ENCODE measurements at regions not wholly inside any gene's neighbourhood (a gene's known extent, or its start where the extent isn't known, plus 50 kb on each side); places are given as distances from the start of the nearest gene placed in this dataset.

GRCh38 chr20:39289316-39289715, 327.2 kb downstream of the DHX35 start:
- Histone ChIP-seq H3K4me1 (replicated peaks in 1 of 4; ENCODE audit: control insufficient read depth in 3 of 4, insufficient read depth in 4 of 4, low read length in 3 of 4) (peaks cover 2 to 17% (median 10%) of the 10 kb centered on the region in 4 experiments; a peak in 5 of 7 replicates), H3K4ac (replicated peaks; ENCODE audit: insufficient read length, low read depth, low read length) (no peak overlapping the region), H4K91ac (replicated peaks; ENCODE audit: insufficient read length, low read length) (peak overlapping the region; percentile 46), H4K5ac (ENCODE audit: insufficient read length, low read depth, low read length) (no peak overlapping the region), H2AFZ (ENCODE audit: low read length) (no peak overlapping the region), H3K27me3 (replicated peaks in 1 of 4; ENCODE audit: control insufficient read depth in 3 of 4, extremely low read depth in 1 of 4, insufficient read depth in 3 of 4, low read length in 3 of 4) (no peaks in the 10 kb centered on the region), H3K36me3 (ENCODE audit: control insufficient read depth in 2 of 4, insufficient read depth in 4 of 4, low read length in 3 of 4) (peaks cover 0 to 5% (median 0%) of the 10 kb centered on the region in 4 experiments; a peak in 1 of 8 replicates), H3K9me3 (ENCODE audit: insufficient read depth in 2 of 2, low read depth in 1 of 2, low read length in 1 of 2) (peaks cover 14 to 15% of the 10 kb centered on the region in 2 experiments), H3K4me2 (ENCODE audit: insufficient read depth in 1 of 2, low read depth in 2 of 2, low read length in 2 of 2) (no peak overlapping the region), H3K27ac (ENCODE audit: low read depth, low read length) (no peak overlapping the region), H3K79me1 (ENCODE audit: low read depth, low read length) (no peaks in the 10 kb centered on the region), H3K79me2 (ENCODE audit: control insufficient read depth in 1 of 2, insufficient read depth in 2 of 2, low read length in 2 of 2) (no peaks in the 10 kb centered on the region), H3K23me2 (ENCODE audit: low read depth, low read length) (no peaks in the 10 kb centered on the region), H2BK15ac (ENCODE audit: low read length) (no peak overlapping the region), H3K9ac (replicated peaks in 1 of 4; ENCODE audit: extremely low read depth in 1 of 4, low read depth in 3 of 4, low read length in 3 of 4) (no peak overlapping the region), H2AK5ac (ENCODE audit: low read depth, low read length) (no peak overlapping the region), H3K4me3 (ENCODE audit: extremely low read depth in 1 of 4, insufficient read depth in 2 of 4, low read depth in 3 of 4, low read length in 4 of 4) (no peak overlapping the region), H4K8ac (ENCODE audit: extremely low read depth, insufficient read depth, low read length) (no peak overlapping the region), H2BK12ac (ENCODE audit: low read depth, low read length) (0 out of 2 replicates have a peak overlapping the region, but pooled peaks have one; percentile 28), H2BK5ac (ENCODE audit: low read depth, low read length) (peak overlapping the region; percentile 47; the same call in 1 of the 2 replicates), H2BK120ac (replicated peaks; ENCODE audit: low read depth, low read length) (peak overlapping the region; percentile 16), H3K18ac (ENCODE audit: extremely low read depth, low read length) (no peak overlapping the region), H4K20me1 (replicated peaks in 1 of 2; ENCODE audit: control insufficient read depth in 1 of 2, insufficient read depth in 2 of 2, low read length in 2 of 2) (no peaks in the 10 kb centered on the region), H3K23ac (ENCODE audit: insufficient read length) (no peak overlapping the region), H3K56ac (replicated peaks; ENCODE audit: insufficient read length, low read depth, low read length) (no peak overlapping the region), H3K14ac (ENCODE audit: insufficient read length) (no peak overlapping the region), H2BK20ac (ENCODE audit: low read length) (no peak overlapping the region)
- WGBS, 2 experiments (ENCODE audit: extremely low coverage in 1 of 2, insufficient coverage in 1 of 2, insufficient read length in 1 of 2, insufficient replicate concordance in 2 of 2, low coverage in 1 of 2, low lambda C conversion rate in 2 of 2, missing lambda C conversion rate in 1 of 2) = 72% methylated on average over 2 of the region's 2 CpGs; no CpG with 5 or more reads in 1 of the 2 experiments
- DNase-seq (ENCODE audit: low read depth in 1 of 2, low spot score in 2 of 2) (peak in 1 of 2 experiments; percentile 66), FAIRE-seq (peak; percentile 7)
- ChIA-PET CTCF (ENCODE audit: partially characterized antibody) (interaction anchor here (0.6 to 6.5 kb wide), 28 partner anchors 8 to 557 kb away, joined by 3 to 44 read pairs (median 4); no protein-coding TSS in a partner anchor), POLR2A (ENCODE audit: partially characterized antibody) (interaction anchor here (0.8 to 1.0 kb wide), 2 partner anchors 14 to 15 kb away, joined by 3 read pairs; no protein-coding TSS in a partner anchor)
- TF ChIP-seq RXRA (IDR thresholded peaks at IDR 0.05; ENCODE audit: insufficient read depth, low read depth, low read length) = no peak
- TF ChIP-seq CTCF (IDR thresholded peaks at IDR 0.05; ENCODE audit: control extremely low read depth in 1 of 3, insufficient read depth in 1 of 3, low read depth in 1 of 3, low read length in 3 of 3) = peak; percentile 43 to 71 (median 70)
- peak; percentile 35 for TF ChIP-seq TAF7 (optimal IDR thresholded peaks at IDR 0.05; ENCODE audit: borderline replicate concordance, low read depth, low read length)
- TF ChIP-seq NANOG (IDR thresholded peaks at IDR 0.05; ENCODE audit: insufficient read depth, low read depth, low read length, poor library complexity, severe bottlenecking) = no peak
- TF ChIP-seq GABPA (IDR thresholded peaks at IDR 0.05; ENCODE audit: borderline replicate concordance, insufficient read depth, low read length) = 0 out of 2 replicates have a peak, but pooled peaks have one; percentile 12
- peak; percentile 57 to 74; a peak in 3 of 4 replicates for TF ChIP-seq RAD21 (IDR thresholded peaks at IDR 0.05 in 1 of 2, conservative IDR thresholded peaks at IDR 0.05 in 1 of 2; ENCODE audit: low read depth in 2 of 2, low read length in 2 of 2)
